Epithelial cell of esophagus (primary cell): ENCODE measurements at regions not wholly inside any gene's neighbourhood (a gene's known extent, or its start where the extent isn't known, plus 50 kb on each side); places are given as distances from the start of the nearest gene placed in this dataset.
A peak's percentile ranks its signal among the peaks of the same experiment; 100 is the strongest.

Experiments
- DNase-seq: peaks from one replicate; pipeline ENCODE4 v3.0.0; 2010; ENCODE audit warnings: low read depth
- H3K4me3 ChIP-seq: 2 replicates; pipeline ENCODE4 v1.5.1; 2011; ENCODE audit warnings: mild to moderate bottlenecking, low read length, control low read depth
- CTCF ChIP-seq: IDR thresholded peaks from 2 replicates; pipeline ENCODE4 v1.5.1; 2011; ENCODE audit warnings: low read depth, mild to moderate bottlenecking, low read length, control low read depth, inconsistent platforms; ENCODE audit not compliant: insufficient read depth; ENCODE audit errors: missing control alignments

- TF ChIP-seq CTCF, result no peak
- DNase-seq, result no peak
- H3K4me3 ChIP-seq, result no peak overlapping the region
Measured at GRCh38 chr1:234870020-234870981, 258.3 kb downstream of the TOMM20 start.

- no peak overlapping the region for H3K4me3 ChIP-seq
- no peak for TF ChIP-seq CTCF
- DNase-seq, result no peak
Measured at GRCh38 chr1:234869182-234870019, 259.2 kb downstream of the TOMM20 start.

- TF ChIP-seq CTCF, result no peak
- DNase-seq, result no peak
- H3K4me3 ChIP-seq, result no peak overlapping the region
Measured at GRCh38 chr1:234868296-234869147, 258.5 kb upstream of the IRF2BP2 start.

GRCh38 chr1:234866007-234866866 is 256.3 kb upstream of the IRF2BP2 start:
- DNase-seq, result peak; percentile 79

GRCh38 chr1:234865171-234866006 is 255.4 kb upstream of the IRF2BP2 start:
- TF ChIP-seq CTCF, result no peak
- no peak for DNase-seq
- H3K4me3 ChIP-seq, result no peak overlapping the region

More at GRCh38 chr1:234866007-234866866, 256.3 kb upstream of the IRF2BP2 start:
- H3K4me3 ChIP-seq, result no peak overlapping the region
- TF ChIP-seq CTCF, result no peak
